ENCODE measurements at regions not wholly inside any gene's neighbourhood (a gene's known extent, or its start where the extent isn't known, plus 50 kb on each side); places are given as distances from the start of the nearest gene placed in this dataset.

- TF ChIP-seq, protein P1, sequence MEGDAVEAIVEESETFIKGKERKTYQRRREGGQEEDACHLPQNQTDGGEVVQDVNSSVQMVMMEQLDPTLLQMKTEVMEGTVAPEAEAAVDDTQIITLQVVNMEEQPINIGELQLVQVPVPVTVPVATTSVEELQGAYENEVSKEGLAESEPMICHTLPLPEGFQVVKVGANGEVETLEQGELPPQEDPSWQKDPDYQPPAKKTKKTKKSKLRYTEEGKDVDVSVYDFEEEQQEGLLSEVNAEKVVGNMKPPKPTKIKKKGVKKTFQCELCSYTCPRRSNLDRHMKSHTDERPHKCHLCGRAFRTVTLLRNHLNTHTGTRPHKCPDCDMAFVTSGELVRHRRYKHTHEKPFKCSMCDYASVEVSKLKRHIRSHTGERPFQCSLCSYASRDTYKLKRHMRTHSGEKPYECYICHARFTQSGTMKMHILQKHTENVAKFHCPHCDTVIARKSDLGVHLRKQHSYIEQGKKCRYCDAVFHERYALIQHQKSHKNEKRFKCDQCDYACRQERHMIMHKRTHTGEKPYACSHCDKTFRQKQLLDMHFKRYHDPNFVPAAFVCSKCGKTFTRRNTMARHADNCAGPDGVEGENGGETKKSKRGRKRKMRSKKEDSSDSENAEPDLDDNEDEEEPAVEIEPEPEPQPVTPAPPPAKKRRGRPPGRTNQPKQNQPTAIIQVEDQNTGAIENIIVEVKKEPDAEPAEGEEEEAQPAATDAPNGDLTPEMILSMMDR (IDR thresholded peaks at IDR 0.05): no peak
- TF ChIP-seq POLR2AphosphoS5 (IDR thresholded peaks at IDR 0.05; ENCODE audit: insufficient read depth in 1 of 2, low read depth in 1 of 2) (no peak), POLR2A (IDR thresholded peaks at IDR 0.05) (no peak)
Measured at GRCh38 chr9:134532084-134532483, 109.5 kb upstream of the COL5A1 start.

All from vagina (tissue), 2 donors.